HG03097 (cell line): ENCODE measurements at regions not wholly inside any gene's neighbourhood (a gene's known extent, or its start where the extent isn't known, plus 50 kb on each side); places are given as distances from the start of the nearest gene placed in this dataset.

Experiments used
- ATAC-seq: cut with Tn5 transposase; IDR thresholded peaks from one replicate; pipeline ENCODE4 v1.9.1; 2021; ENCODE audit not compliant: unreplicated experiment, low FRiP score

DNA sequence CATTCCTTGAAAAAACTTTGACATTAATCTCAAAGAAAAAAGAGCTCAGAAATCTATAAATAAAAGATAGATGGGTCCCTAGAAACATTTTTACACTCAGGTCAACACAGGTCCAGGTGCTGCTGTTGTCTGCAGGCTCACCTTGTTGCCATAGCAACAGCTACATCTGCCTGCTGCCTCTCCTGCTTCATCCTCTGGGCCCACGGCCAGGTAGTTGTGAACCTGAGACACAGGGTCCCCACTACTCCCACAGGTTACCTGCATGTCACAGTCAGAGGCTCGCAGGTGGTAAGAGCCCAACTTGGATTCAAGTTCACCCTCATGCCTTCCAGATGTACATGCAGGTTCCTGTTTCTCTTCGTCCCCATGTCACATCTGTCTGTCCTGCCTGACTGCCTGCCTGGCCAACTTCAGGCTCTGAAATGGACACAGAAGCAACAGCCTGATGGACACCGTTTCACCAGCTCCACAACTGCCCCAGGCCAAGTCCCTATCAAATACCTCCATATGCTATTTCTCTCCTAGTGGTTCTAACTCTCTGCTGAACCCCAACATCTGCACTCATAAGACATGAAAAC is 88.3 kb upstream of the SALL3 start:
- no peak for ATAC-seq

DNA sequence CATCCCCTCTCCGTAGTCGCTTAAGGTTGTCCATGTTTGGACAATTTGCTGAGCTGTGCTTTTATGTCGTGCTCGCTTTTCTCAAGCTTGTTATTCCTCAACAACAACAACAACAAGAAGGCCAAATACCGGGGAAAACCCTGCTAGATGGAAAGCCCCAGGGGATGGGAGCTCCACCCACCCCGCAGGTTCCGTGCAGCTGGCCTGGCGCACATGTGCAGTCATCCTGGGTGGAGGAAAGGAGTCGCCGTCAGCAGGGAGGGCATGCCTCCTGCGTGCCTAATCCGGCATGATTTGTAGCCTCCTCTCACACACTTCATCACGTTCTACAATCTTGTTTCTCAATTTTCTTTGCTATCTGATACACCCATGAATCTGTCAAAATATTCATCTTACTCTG is 87.4 kb upstream of the SALL3 start:
- ATAC-seq: no peak

DNA sequence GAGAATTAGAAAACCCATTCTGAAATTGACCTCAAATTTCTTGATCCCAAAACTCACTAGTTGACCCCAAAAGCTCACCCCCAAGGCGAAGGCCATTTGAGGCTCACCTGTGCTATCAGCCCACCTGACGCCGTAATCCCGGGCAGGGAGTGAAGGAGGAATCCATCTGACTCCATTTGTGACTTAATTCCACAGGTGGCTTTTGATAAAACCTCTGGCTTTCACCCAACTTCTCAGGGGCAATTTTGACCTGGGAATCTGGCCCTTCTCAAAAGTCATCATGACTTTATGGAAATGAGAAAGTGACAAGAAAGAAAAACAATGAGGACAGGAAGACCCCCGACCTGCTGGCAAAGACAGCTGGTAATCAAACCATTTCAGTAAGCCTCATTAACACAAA is 86.9 kb upstream of the SALL3 start:
- no peak for ATAC-seq

DNA sequence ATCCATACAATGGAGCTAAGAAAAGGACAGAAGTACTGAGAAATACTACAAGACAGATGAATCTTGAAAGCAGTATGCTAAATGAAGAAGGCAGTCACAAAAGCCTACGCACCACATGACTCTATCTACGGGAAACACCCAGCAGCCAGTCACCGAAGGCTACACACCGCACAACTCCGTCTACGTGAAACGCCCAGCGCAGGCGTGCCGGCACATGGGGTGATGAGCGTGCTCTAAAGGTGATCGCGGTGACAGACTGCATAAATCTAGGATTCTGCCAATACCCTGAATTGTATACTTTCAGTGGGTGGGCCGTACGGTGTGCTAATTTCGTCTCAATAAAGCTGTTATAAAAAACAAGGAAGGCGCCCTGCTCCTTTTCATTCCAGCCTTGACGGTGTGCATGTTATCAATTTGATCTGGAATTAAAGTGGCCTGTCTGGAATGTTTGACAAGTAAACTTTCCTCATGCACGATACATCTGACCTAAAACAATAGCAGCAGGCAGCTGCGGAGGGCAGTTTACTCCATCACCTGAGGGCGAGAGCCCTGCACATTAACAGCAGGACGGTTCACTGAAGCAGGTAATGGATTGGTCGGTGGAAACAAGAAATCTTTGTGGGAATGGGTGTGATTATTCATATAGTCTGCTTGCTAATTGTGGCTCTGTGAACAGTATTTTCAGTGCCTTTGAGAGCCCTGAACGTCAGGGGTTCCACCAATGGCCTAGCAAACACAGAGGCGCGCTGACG is 86.2 kb upstream of the SALL3 start:
- no peak for ATAC-seq

DNA sequence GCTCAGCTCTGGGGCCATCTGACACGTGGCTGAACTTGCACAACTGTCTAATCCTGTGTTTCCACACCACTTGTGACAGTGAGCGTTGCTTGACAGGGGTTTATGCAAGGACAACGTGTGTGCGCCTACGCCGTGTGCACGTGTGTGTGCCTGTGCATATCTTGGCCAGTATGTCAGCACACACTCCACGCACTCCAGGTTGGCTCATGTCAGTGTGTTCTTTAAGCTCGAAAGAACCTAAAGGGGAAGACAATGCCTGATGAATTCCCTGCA is 85.6 kb upstream of the SALL3 start:
- ATAC-seq: no peak

DNA sequence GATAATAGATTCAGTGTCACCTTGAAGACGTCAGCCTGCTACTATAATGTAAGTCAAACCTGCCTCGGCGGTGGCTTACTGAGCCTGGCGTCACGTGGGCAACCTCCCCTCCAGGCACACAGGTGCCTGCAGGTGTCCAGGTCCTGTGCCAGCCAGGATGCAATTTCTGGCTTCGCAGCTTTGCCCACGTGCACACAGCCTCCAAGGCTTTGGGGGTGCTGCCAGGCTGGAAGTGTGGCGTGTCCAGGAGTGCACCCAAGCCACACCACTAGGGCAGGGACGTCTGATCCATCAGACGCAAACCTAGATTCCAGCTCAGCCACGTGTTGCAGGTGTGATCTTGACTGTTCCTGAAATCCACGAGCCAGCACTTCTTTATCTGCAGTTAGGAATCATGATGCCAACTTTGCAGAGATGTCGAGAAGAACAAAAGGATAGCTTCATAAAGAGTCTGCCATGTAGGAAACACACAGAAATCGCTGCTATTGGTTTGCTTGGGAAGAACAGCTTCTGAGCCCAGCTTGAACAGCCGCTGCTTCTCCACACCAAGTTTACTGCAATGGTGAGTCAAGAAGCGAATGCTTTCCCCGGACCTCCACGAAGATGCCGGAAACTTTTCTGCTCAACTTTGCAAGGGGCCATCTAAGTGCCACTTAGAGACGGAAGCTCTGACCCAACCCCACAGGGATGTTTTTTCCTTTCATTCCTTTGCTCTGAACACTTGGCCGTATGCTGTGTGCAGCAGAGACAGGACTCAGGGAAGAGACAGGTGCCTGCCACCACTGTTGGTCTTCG is 84.2 kb upstream of the SALL3 start:
- no peak for ATAC-seq

DNA sequence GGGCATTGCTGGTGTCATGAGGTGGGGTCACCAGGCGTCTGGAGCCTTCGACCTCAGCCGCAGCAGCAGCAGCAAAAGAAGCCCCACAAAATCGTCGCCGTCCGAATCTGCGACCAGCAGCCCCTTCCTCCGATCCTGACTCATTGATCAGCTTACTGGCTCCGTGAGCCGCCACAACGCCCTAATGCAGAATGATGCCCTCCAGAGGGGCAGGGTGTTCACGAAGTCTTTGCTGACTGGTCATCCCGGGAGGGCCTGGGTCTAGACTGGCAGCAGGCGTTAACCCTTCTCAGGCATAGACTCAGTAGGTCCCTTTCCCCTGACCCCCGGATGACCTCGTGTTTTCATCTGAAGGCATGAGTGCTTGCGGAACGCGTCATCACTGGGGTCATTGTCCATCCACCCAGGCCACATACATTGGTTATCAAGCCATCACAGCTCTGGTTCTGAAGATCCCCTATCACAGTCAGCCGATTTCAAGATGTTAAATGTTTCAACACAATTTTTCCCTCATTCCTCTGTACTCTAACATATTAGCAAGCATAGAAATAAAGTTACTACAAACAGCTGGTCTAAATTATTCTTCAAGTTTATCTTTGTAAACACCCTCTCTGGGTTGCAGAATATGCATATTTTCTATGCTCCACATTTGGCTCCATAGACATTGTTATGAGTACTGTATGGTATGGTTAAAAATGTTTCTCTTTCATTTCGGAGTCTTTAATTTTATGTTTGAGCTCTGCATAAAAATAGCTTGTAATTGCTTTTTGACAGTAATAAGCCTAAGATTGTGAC is 83.3 kb upstream of the SALL3 start:
- ATAC-seq: no peak

DNA sequence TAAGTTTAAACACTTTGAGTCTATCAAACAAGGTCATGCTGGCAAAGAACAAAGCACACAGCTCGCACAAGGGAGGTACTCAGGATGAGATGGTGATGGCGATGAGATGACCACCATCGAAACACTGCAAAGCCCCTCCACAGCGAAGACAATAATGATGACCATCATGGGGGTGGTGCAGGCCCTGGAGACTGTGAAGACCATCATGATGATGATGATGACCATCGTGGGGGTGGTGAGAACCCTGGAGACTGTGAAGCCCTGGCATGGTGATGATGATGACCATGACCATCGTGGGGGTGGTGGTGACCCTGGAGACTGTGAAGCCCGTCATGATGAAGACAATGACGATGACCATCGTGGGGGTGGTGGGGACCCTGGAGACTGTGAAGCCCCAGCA is 81.6 kb upstream of the SALL3 start:
- ATAC-seq: no peak

DNA sequence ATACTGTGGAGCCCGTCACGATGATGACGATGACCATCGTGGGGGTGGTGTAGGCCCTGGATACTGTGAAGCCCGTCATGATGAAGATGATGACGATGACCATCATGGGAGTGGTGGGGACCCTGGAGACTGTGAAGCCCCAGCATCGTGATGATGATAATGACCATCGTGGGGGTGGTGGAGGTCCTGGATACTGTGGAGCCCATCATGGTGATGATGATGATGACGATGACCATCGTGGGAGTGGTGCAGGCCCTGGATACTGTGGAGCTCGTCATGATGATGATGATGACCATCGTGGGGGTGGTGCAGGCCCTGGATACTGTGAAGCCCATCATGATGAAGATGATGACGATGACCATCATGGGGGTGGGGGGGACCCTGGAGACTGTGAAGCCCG is 81.0 kb upstream of the SALL3 start:
- no peak for ATAC-seq

DNA sequence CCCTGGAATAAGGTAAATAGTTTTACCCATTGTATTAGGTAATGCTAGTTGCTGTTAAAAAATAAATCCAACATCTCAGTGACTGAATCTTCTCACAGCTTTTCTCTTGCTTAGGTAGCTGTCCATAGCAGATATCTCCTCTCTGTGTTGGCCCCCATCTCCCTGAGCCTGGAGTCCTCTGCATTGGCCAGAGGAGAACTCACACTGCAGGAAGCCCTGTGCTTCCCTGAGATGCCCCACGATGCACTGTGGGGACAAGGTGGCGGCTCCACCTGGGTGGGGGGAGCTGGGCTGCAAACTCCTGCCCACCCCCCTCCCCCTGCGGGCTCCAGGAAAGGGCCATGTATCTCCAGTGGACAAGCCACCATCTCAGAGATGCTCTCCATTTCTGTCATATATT is 80.4 kb upstream of the SALL3 start:
- ATAC-seq: no peak

DNA sequence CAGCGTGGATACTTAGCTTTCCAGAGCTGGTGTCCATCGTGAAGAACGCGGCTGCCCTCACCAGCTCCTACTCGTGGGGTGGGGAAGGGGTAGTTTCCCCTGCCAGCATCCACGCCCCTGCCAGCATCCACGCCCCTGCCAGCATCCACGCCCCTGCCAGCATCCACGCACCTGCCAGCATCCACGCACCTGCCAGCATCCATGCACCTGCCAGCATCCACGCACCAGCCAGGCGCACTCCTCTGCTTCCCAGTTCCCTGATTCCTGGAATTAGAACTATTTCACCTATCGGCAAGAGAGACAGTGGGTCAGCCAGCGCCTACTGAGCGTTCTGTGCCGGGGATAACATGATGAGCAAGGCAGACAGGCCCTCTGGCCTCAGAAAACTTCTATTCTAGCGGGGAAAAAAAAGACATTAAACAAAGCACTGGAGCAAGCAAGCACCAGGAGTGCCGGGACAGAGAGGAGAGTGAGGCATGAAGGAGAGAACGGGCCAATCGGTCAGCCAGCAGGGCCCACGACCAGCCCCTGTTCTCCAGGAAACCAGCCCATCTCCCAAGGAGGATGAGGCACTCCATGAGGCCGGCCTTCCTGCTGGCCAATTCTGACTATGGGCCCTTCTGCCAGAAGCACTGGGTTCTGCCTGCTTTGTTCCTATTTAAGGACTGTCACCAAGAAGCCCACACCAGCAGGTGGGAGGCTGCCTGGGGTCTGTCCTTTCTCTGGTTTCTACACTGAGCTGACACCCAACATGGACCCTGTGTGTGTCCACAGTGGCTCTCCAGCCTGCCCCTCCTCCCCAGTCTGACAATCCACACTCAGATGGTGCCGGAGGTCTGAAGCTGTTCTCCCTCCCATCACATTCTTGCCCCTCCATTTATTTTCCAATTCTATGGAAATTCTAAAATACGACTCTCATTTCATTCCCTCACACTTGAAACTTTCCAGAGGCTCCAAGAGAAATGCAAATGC is 78.4 kb upstream of the SALL3 start:
- ATAC-seq: no peak

DNA sequence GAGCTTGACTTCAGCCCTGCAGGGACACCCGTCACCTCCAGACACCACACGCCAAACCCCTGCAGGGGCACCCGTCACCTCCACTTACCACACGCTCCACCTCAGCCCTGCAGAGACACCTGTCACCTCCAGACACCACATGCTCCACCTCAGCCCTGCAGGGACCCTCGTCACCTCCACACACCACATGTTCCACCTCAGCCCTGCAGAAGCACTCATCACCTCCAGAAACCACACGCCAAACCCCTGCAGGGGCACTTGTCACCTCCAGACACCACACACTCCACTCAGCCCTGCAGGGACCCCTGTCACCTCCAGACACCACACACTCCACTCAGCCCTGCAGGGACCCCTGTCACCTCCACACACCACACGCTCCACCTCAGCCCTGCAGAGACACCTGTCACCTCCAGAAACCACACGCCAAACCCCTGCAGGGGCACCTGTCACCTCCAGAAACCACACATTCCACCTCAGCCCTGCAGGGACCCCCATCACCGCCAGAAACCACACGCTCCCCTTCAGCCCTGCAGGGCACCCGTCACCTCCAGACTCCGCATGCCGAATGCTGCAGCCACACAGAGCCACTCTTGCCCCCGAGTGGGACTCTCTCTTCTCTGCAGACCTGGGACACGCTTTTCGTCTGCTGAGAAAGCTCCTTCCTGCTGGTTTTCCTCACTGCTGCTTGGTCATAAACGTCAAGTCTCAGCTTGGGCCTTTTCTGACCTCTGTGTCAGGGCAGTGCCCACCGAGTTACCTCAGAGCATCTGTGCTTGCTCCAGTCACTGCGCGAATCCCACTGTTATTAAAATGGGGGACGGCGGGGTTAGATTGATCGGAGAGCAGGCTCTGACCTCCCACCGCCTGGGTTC is 77.5 kb upstream of the SALL3 start:
- ATAC-seq: no peak

DNA sequence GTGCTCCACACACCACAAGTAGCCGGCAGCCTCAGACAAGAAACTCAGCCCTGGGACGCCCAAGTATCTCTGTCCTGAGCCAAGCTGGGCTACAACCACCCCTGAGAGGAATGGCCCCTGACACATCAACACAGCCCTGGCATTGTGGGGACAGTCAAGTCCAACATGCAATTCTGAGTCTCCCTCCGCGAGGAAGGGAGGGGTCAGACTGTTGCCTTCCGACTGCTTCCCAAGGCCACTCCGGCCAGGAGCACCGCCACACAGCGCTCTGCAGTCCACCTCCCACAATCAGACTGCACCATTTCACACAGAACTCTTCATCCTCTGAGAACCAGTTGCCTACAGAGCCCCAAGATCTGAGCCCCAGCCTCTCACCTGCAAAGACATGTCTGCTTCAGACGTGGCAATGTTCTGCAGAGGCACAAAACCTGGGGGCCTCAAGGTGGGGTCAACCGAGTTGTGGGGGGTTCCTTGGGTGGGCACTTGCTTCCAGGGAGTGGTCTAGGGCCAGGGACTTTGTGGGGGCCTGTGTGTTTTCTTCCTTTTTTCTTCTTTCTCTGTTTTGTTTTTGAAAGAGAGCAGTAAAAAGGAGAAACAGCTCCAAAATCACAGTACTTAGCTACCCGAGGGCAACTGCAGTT is 76.7 kb upstream of the SALL3 start:
- no peak for ATAC-seq

DNA sequence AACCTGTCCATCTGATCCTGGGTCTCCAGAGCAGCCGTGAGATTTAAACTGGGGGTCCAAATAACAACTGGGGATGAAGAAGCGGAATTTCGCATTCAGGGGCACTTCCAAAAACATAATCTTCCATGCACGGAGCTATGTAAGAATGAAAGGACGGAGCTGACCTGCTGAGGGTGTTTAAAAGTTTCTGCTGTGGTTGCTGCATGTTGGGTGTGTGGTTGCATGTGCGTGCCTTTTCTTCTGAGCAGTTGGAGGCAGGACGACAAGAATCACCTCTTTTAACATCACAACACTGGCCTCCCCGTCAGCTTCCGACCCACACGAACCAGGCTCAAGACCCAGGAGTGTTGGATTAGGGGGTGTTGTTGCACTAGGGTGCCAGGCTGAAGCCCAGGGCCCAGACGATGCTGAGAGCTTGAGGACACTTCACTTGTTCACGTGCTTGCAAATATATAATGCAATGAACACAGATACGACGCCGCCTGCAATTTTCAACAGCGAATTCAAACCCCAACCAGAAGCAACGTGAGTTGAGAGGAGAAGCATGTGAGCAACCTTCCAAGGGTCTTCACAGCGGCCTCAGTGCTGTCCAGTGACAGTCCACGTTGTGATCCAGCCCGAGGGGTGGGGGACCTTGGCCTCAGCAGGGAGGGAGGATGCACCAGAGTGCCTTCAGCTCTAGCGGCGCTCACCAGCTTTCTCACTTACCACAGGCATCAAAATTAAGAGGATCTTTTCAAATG is 76.0 kb upstream of the SALL3 start:
- ATAC-seq: no peak

DNA sequence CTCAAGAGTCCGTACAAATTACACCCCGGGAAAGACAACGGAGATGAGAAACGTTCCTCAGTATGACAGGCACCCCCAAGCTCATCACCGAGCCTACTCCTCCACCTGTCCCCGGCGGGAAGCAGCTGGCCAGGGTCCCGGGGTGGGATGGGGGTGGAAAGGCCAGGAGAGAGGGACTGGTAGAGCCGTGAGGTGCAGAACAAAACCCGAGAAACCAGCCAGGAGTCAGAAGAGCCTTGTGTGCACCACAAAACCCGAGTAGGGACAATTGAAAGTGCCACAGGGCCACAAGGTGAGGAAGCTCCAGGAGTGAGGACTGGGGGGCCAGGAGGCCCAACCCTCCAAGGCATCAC is 75.5 kb upstream of the SALL3 start:
- ATAC-seq: no peak

DNA sequence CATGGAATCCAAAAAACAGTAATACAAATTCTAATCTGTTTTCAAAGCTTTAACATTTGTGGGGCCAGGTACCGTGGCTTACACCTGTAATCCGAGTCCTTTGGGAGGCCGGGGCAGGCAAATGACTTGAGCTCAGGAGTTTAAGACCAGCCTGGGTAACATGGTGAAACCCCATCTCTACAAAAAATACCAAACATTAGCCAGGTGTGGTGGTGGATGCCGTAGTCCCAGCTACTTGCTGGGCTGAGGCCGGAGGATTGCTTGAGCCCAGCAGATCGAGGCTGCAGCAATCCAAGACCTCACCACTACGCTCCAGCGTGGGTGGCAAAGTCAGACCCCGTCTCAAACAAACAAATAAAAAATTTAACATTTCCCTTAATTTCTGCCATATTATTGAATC is 74.3 kb upstream of the SALL3 start:
- no peak for ATAC-seq

DNA sequence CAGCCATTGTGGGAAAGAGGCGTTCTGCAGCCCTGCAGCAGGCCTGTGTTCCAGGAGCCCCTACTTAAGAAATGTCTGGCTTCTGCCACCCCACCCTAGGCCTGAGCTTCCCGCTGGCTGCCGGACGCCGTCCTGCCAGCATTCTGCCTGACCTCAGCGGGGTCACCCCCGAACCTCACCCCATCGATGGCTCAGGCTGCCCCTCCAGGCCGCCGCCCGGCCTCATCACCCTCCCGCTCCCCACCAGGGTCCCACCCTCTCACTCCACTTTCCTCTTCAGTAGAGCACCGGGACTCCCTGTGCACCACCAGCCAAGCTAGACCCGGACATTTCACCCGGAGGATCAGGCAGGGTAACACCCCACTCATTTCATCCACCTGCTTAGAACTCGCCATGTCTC is 73.6 kb upstream of the SALL3 start:
- ATAC-seq: no peak
